ENCODE measurements at regions not wholly inside any gene's neighbourhood (a gene's known extent, or its start where the extent isn't known, plus 50 kb on each side); places are given as distances from the start of the nearest gene placed in this dataset.

GRCh38 chr3:102205647-102206046, 229.2 kb upstream of the ZPLD1 start:
- no peak for DNase-seq (ENCODE audit: low read depth)
- no peak for TF ChIP-seq CTCF (IDR thresholded peaks at IDR 0.05; ENCODE audit: low read depth, low read length, missing control alignments)
- in situ Hi-C loops (cut with HindIII; ENCODE audit: low sequenced_read_pairs): no loop called here
- no peak overlapping the region for H3K4me3 ChIP-seq (ENCODE audit: low read depth, low read length)

GRCh38 chr3:102206511-102207031, 228.2 kb upstream of the ZPLD1 start:
- in situ Hi-C loops (cut with HindIII; ENCODE audit: low sequenced_read_pairs): no loop called here
- no peak for TF ChIP-seq CTCF (IDR thresholded peaks at IDR 0.05; ENCODE audit: low read depth, low read length, missing control alignments)
- DNase-seq (ENCODE audit: low read depth): no peak
- H3K4me3 ChIP-seq (ENCODE audit: low read depth, low read length): no peak overlapping the region

GRCh38 chr3:102207151-102207571, 227.7 kb upstream of the ZPLD1 start:
- in situ Hi-C loops (cut with HindIII; ENCODE audit: low sequenced_read_pairs): no loop called here
- DNase-seq (ENCODE audit: low read depth): no peak
- no peak overlapping the region for H3K4me3 ChIP-seq (ENCODE audit: low read depth, low read length)
- TF ChIP-seq CTCF (IDR thresholded peaks at IDR 0.05; ENCODE audit: low read depth, low read length, missing control alignments): no peak

GRCh38 chr3:102215166-102215565, 219.6 kb upstream of the ZPLD1 start:
- no peak for TF ChIP-seq CTCF (IDR thresholded peaks at IDR 0.05; ENCODE audit: low read depth, low read length, missing control alignments)
- in situ Hi-C loops (cut with HindIII; ENCODE audit: low sequenced_read_pairs): no loop called here
- H3K4me3 ChIP-seq (ENCODE audit: low read depth, low read length): no peak overlapping the region
- DNase-seq (ENCODE audit: low read depth): no peak

GRCh38 chr3:102223132-102223531, 211.7 kb upstream of the ZPLD1 start:
- in situ Hi-C loops (cut with HindIII; ENCODE audit: low sequenced_read_pairs): loop anchor here (10.0 kb wide), 1 partner anchor 312 kb away; no protein-coding TSS in a partner anchor
- DNase-seq (ENCODE audit: low read depth): no peak
- H3K4me3 ChIP-seq (ENCODE audit: low read depth, low read length): no peak overlapping the region
- TF ChIP-seq CTCF (IDR thresholded peaks at IDR 0.05; ENCODE audit: low read depth, low read length, missing control alignments): no peak

- in situ Hi-C loops (cut with HindIII; ENCODE audit: low sequenced_read_pairs): loop anchor here (10.0 kb wide), 1 partner anchor 311 kb away; no protein-coding TSS in a partner anchor
- DNase-seq (ENCODE audit: low read depth): no peak
Measured at GRCh38 chr3:102224171-102224570, 210.6 kb upstream of the ZPLD1 start.

More at GRCh38 chr3:102224171-102224570, 210.6 kb upstream of the ZPLD1 start:
- peak; percentile 30 for TF ChIP-seq CTCF (IDR thresholded peaks at IDR 0.05; ENCODE audit: low read depth, low read length, missing control alignments)
- no peak overlapping the region for H3K4me3 ChIP-seq (ENCODE audit: low read depth, low read length)

Data from astrocyte of the cerebellum (primary cell).